ENCODE measurements at regions not wholly inside any gene's neighbourhood (a gene's known extent, or its start where the extent isn't known, plus 50 kb on each side); places are given as distances from the start of the nearest gene placed in this dataset.

GRCh38 chr12:111174251-111174960, 194.5 kb downstream of the PHETA1 start:
- no peak overlapping the region for H3K27ac ChIP-seq
- H2AFZ ChIP-seq: no peak overlapping the region
- H3K9me3 ChIP-seq (ENCODE audit: control insufficient read depth, low read length): no peaks in the 10 kb centered on the region
- no peaks in the 10 kb centered on the region for H3K36me3 ChIP-seq (ENCODE audit: control insufficient read depth, insufficient read depth, low read length)
- no peaks in the 10 kb centered on the region for H3K27me3 ChIP-seq (ENCODE audit: control insufficient read depth, insufficient read depth, low read length)
- TF ChIP-seq, protein P1, sequence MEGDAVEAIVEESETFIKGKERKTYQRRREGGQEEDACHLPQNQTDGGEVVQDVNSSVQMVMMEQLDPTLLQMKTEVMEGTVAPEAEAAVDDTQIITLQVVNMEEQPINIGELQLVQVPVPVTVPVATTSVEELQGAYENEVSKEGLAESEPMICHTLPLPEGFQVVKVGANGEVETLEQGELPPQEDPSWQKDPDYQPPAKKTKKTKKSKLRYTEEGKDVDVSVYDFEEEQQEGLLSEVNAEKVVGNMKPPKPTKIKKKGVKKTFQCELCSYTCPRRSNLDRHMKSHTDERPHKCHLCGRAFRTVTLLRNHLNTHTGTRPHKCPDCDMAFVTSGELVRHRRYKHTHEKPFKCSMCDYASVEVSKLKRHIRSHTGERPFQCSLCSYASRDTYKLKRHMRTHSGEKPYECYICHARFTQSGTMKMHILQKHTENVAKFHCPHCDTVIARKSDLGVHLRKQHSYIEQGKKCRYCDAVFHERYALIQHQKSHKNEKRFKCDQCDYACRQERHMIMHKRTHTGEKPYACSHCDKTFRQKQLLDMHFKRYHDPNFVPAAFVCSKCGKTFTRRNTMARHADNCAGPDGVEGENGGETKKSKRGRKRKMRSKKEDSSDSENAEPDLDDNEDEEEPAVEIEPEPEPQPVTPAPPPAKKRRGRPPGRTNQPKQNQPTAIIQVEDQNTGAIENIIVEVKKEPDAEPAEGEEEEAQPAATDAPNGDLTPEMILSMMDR (IDR thresholded peaks at IDR 0.05): no peak
- no peaks in the 10 kb centered on the region for H3K79me2 ChIP-seq
- H3K9ac ChIP-seq: no peak overlapping the region
- H3K4me2 ChIP-seq (ENCODE audit: low read length): no peak overlapping the region
- no peaks in the 10 kb centered on the region for H3K4me1 ChIP-seq
- no peak overlapping the region for H3K4me3 ChIP-seq (ENCODE audit: low read depth, low read length)

DNA sequence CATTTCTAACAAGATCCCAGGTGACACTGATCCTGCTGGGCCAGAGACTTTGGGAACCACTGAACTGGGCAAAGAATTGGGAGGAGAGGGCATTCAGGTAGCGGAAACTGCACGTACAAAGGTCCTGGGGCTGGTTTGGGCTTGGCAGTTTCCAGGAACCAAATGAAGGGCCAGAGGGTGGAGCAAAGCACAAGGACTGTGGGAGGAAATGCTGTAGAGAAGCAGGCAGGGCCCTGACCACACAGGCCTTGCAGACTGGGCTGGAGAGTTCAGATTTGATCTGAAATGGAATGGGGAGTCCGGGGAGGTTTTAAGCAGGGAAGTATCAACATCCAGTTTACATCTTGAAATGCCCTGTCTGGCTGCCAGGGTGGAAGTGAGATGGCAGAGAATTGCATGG, 195.1 kb downstream of the PHETA1 start:
- H3K27me3 ChIP-seq (ENCODE audit: control insufficient read depth, insufficient read depth, low read length): no peaks in the 10 kb centered on the region
- H3K27ac ChIP-seq: no peak overlapping the region
- no peak overlapping the region for H2AFZ ChIP-seq
- no peak overlapping the region for H3K4me2 ChIP-seq (ENCODE audit: low read length)
- no peaks in the 10 kb centered on the region for H3K4me1 ChIP-seq
- no peak overlapping the region for H3K4me3 ChIP-seq (ENCODE audit: low read depth, low read length)
- H3K9me3 ChIP-seq (ENCODE audit: control insufficient read depth, low read length): no peaks in the 10 kb centered on the region
- H3K79me2 ChIP-seq: no peaks in the 10 kb centered on the region
- H3K36me3 ChIP-seq (ENCODE audit: control insufficient read depth, insufficient read depth, low read length): no peaks in the 10 kb centered on the region
- no peak overlapping the region for H3K9ac ChIP-seq
- TF ChIP-seq, protein P1 (IDR thresholded peaks at IDR 0.05): no peak

- H3K79me2 ChIP-seq: no peaks in the 10 kb centered on the region
- no peak overlapping the region for H3K4me3 ChIP-seq (ENCODE audit: low read depth, low read length)
- H3K36me3 ChIP-seq (ENCODE audit: control insufficient read depth, insufficient read depth, low read length): no peaks in the 10 kb centered on the region
- no peak overlapping the region for H3K4me2 ChIP-seq (ENCODE audit: low read length)
- no peaks in the 10 kb centered on the region for H3K4me1 ChIP-seq
- H2AFZ ChIP-seq: no peak overlapping the region
- H3K27me3 ChIP-seq (ENCODE audit: control insufficient read depth, insufficient read depth, low read length): no peaks in the 10 kb centered on the region
- H3K9ac ChIP-seq: no peak overlapping the region
- H3K27ac ChIP-seq: no peak overlapping the region
- H3K9me3 ChIP-seq (ENCODE audit: control insufficient read depth, low read length): no peaks in the 10 kb centered on the region
- TF ChIP-seq, protein P1 (IDR thresholded peaks at IDR 0.05): no peak
Measured at GRCh38 chr12:111173391-111173790, 195.5 kb downstream of the PHETA1 start.

GRCh38 chr12:111172786-111173185, 196.1 kb downstream of the PHETA1 start:
- no peak overlapping the region for H3K27ac ChIP-seq
- H3K9ac ChIP-seq: no peak overlapping the region
- H3K36me3 ChIP-seq (ENCODE audit: control insufficient read depth, insufficient read depth, low read length): no peaks in the 10 kb centered on the region
- no peak overlapping the region for H2AFZ ChIP-seq
- H3K4me2 ChIP-seq (ENCODE audit: low read length): no peak overlapping the region
- no peaks in the 10 kb centered on the region for H3K4me1 ChIP-seq
- H3K4me3 ChIP-seq (ENCODE audit: low read depth, low read length): no peak overlapping the region
- no peaks in the 10 kb centered on the region for H3K9me3 ChIP-seq (ENCODE audit: control insufficient read depth, low read length)
- TF ChIP-seq, protein P1 (IDR thresholded peaks at IDR 0.05): no peak
- no peaks in the 10 kb centered on the region for H3K79me2 ChIP-seq
- H3K27me3 ChIP-seq (ENCODE audit: control insufficient read depth, insufficient read depth, low read length): no peaks in the 10 kb centered on the region

DNA sequence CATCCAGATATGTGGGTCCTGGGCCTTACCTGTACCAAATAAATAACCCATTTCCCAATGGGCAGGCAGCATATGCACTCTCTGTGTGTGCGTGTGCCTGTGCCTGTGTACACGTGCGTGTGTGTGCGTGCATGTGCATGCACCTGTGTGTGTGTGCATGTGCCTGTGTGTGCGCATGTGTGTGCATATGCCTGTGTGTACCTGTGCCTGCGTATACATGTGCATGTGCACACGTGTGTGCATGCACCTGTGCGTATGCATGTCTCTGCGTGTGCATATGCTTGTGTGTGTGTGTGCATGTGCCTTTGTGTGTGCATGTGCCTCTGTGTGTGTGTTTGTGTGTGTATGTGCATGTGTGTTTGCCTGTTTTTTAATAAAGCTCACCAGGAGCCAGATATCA, 197.1 kb downstream of the PHETA1 start:
- H3K9ac ChIP-seq: no peak overlapping the region
- H3K4me2 ChIP-seq (ENCODE audit: low read length): no peak overlapping the region
- H3K36me3 ChIP-seq (ENCODE audit: control insufficient read depth, insufficient read depth, low read length): no peaks in the 10 kb centered on the region
- TF ChIP-seq, protein P1 (IDR thresholded peaks at IDR 0.05): no peak
- no peaks in the 10 kb centered on the region for H3K9me3 ChIP-seq (ENCODE audit: control insufficient read depth, low read length)
- no peaks in the 10 kb centered on the region for H3K79me2 ChIP-seq
- H3K27me3 ChIP-seq (ENCODE audit: control insufficient read depth, insufficient read depth, low read length): no peaks in the 10 kb centered on the region
- no peak overlapping the region for H2AFZ ChIP-seq
- no peak overlapping the region for H3K27ac ChIP-seq
- H3K4me1 ChIP-seq: no peaks in the 10 kb centered on the region
- no peak overlapping the region for H3K4me3 ChIP-seq (ENCODE audit: low read depth, low read length)
